Stimulated activated CD8-positive, alpha-beta memory T cell treated with anti-CD3 and anti-CD28 coated beads, Interleukin-15, amount 100 ng/mL, for 1 hour (primary cell): ENCODE measurements at regions not wholly inside any gene's neighbourhood (a gene's known extent, or its start where the extent isn't known, plus 50 kb on each side); places are given as distances from the start of the nearest gene placed in this dataset.
"Not testable (repeated sequence)": the region's sequence is repeated elsewhere in the genome, so short reads cannot be mapped to it uniquely, and the experiment has no call there.

ENCODE experiments used
- DNase-seq: peaks from one replicate; pipeline ENCODE4 v3.0.0-alpha.2; 2020; ENCODE audit warnings: low read depth

DNA sequence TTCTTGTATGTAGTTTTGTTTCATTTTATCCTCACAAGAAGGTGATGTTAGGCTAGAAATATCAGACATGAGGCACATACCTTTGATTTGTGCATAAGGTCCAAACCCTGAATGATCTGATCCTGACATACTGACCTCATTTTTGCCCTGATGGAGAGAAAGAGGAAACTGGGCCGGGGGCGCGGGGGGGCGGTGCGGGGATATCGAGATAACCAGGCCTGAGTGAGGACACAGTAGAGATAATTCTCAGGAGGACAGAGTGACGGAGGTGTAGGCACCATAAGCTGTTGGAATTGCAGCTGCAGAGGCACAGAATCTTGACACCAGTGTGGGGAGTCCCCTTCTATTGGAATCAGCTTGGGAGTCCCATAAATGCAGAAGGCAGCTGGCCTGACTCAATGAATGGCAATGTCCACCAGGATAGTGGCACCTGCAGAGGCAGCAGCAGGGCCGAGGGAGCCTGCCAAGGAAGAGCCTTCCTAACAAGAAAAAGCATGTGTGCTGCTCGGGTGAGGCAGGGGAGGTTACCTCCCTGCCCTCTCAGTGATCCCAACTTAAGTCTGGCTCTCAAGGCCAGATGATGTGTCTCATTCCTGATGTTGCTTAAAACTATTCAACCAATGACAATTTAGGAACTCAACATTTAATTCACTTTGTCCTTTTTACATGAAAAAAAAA is 234.3 kb upstream of the MSX2 start:
- no peak for DNase-seq

DNA sequence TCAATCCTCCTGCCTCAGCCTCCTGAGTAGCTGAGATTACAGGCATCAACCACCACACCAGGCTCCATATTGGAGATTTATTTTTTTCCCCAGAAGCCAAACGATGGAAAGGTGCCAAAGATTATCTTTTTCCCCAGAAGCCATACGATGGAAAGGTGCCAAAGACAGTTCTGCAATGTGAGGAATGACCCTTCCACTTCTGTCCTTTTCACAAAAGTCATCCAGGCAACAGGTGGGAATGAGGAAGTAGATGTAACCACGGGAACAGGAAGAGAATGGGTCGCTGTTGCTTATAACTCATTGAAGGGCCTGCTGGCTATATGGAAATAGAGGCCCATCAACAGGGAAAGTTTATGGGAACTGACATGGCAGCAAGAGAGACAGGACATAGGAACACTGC is 233.7 kb upstream of the MSX2 start:
- DNase-seq = no peak

DNA sequence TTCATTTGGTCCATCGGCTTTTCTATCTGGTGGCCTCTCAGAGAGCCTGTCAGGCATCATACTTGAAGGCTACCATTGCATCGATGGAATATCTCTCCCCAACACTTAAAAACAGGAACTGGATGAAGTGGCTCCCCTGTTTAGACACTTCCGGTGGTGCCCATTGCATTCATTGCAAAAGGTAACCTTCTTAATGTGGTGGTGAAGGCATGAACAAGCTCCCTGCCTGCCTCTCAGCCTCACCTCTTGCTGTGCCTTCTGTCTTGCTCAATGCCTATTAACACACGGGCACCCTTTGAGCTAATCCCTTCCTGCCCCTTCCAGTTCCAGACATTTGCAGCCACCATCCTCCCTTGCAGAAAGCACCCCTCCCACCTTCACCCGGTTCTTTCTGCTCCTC is 233.1 kb upstream of the MSX2 start:
- DNase-seq = no peak

DNA sequence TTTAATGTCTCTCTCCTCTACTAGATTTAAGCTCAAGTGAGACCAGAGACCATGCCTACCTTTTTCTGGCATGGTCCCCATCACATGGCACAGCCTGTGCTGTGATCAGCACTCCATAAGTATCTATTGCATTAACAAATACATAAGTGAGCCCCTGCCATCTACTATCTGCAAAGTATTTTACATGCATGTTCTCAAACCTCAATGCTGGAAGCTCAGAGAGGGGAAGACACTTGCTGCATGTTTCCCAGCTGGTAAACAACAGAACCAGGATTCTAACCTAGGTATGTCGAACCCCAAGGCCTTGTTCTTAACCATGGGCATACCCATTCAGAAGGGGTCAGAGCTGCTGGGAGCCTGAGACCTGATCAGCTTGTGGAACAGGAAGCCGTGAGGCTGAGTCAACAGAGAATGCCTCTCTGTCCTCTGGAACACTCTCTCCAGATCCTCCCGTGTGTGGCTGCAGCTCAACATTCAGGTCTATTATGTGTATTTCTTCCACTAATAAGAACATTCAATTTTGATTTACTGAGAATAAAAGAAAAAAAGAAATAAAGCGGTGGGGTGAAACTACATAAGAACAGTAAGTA is 232.5 kb upstream of the MSX2 start:
- DNase-seq = no peak

DNA sequence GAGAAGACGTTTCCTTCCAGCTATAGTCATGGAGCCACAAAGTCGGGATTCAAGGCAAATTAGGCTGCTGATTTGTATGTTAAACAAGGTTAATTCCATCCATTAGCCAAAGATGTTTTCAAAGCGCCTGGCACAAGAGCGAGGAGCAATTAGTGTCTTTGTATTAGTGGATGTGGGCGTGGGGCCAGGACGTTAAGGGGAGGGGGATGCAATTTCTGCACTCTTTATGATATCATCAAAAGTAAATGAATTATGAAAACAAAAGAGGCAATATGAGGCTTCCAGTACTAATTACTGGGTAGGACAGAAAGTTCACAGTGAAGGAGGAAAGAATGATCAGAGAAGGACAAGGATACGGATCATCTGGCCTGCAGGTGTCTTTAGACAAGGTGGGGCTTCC is 230.9 kb upstream of the MSX2 start:
- DNase-seq = no peak

DNA sequence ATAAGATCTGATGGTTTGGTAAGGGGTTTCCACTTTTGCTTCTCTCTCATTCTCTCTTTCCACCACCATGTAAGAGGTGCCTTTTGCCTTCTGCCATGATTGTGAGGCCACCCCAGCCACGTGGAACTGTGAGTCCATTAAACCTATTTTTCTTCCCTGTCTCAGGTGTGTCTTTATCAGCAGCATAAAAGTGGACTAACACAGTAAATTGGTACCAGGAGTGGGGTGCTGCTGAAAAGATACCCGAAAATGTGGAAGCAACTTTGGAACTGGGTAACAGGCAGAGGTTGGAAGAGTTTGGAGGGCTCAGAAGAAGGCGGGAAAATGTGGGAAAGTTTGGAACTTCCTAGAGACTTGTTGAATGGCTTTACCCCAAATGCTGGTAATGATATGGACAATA is 226.4 kb upstream of the MSX2 start:
- not testable (repeated sequence) for DNase-seq

DNA sequence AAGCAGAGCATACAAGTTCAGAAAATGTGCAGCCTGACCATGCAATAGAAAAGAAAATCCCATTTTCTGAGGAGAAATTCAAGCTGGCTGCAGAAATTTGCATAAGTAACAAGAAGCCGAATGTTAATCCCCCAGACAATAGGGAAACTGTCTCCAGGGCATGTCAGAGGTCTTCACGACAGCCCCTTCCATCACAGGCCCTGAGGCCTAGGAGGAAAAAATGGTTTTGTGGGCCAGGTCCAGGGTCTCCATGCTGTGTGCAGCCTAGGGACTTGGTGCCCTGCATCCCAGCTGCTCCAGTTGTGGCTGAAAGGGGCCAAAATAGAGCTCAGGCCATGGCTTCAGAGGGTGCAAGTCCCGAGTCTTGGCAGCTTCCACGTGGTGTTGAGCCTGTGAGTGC is 225.8 kb upstream of the MSX2 start:
- not testable (repeated sequence) for DNase-seq

DNA sequence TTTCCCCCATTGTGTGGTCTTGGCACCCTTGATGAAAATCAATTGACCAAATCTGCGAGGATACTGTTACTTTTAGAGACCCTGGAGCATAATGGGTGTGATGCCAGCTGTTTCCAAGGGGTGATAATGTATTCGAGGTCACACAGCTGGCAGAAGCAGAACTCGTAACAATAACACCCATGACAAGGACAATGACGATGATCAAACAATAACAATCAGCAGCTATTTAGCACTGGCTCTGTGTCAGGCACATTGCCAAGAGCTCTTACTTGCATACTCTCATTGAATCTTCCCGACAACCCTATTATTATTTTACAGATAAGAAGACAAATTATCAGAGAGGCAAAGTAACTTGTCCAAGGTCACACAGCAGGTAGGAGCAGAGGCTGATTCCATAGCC is 223.7 kb upstream of the MSX2 start:
- DNase-seq = no peak

DNA sequence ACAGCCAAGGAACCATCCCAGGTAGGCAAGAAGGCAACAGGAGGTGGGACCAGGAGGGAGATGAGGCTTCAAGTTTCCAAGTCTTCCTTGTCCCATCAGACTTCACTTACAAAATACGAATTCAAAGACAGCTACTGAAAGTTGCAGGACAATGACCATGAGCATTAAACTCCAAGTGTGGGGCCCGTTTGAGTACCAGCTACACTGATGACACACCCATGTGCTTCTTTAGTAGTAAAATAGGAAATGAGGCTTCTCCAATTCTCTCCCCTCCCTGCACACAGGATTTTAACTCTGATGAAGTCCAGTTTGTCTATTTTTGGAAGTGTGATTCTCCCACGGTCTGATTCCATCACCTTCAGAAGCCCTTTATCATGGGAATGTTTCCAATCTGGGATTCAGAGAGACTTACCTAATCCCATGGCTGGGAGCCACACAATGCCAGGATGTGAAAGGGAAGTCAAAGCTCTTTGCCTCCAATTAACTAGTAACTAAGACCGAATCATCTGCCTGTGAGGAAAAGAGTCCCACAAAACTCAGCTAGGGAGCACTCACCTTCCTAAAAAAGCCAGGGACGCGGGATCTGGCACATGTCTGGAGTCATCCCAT is 222.8 kb upstream of the MSX2 start:
- DNase-seq = no peak

DNA sequence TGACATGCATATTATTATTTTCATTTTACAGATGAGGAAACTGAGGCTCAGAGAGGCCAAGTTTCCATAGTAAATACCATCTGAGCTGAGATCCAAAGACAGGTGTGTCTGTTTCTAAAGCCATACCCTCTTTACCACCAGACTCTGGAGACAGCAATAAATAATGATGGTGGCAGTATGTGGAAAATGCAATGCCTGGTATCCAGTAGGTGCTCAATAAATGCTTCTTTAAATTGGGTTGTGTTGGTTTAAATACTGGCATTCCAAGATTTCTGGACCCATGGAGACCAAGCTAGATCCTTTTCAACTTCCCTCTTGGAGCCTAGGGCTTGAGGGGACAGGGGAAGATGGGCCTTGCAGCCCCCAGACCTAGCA is 221.3 kb upstream of the MSX2 start:
- no peak for DNase-seq

DNA sequence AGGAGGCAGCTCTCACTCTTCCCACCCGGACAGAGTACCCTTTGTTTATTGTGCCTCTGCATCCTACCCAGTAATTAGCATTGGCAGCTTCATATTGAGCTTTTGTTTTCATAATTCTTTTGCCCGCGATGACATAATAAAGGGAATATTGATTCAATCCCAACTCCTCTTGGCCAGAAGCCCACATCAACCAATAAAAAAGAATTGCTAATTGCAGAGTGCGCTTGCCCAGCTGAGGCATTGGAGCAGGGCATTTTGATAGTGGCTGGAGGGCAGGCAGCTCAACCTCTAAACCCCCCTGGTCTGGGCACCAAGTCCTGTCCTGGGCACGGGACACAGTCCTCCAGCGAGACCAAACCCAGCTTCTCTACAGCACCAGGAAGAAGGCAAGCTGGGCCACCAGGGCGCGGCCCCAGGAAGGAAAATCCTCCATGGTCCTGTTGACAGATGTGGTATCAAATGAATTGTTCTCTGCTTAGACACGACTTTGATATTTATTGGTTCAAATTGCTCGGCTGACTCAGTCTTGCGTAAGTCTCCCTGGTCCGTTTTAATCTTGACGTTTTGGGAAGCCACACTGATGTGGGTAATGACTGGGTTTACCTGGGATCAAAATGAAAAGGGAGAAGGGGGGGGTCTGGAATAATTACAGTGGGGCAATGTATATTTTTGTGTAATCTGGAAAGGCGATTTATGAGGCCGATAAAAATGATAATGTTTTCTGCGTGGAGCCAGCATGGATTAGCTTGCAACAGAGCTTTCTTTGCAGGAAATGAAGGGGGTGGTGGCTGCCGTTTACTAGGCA is 220.7 kb upstream of the MSX2 start:
- no peak for DNase-seq

DNA sequence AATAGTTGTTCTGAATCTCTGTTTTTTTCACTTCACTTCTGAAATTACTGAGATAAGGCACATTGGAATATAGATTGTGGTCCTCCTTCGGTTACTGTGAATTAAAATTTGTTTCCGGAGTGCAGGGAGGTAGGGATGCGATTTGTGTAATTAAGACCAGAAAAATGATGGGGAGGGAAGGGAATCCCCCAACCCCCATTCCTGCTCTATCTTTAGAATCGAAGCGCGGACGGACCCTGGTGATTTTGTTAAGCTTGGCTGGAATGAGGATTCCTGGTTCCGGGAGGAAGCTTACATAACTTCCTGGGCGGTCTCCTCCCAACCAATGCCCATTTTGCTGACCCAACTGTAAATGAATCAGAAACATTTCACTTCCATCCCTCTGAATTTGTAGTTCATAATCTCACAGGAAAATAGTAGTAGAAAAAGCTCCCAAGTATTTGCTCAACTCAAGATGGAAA is 220.1 kb upstream of the MSX2 start:
- no peak for DNase-seq

DNA sequence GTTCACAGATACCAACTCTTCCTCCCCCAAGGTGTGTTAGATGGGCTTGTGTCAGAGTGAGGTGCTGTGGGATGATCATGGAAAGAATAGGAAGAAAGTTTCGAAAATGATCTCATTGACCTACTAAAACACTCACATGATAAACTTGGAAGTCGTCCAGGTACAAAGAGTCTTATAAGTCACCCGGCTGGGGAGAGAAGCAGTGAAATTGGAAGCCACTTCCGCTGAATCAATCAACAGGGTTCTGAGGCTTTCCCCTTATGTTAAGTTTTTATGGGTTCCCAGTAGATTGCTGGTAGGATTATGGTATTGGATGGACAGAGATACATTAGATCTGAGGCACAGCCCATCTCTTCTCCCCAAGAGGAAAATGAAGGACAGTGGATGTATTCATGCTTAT is 218.8 kb upstream of the MSX2 start:
- DNase-seq = no peak

DNA sequence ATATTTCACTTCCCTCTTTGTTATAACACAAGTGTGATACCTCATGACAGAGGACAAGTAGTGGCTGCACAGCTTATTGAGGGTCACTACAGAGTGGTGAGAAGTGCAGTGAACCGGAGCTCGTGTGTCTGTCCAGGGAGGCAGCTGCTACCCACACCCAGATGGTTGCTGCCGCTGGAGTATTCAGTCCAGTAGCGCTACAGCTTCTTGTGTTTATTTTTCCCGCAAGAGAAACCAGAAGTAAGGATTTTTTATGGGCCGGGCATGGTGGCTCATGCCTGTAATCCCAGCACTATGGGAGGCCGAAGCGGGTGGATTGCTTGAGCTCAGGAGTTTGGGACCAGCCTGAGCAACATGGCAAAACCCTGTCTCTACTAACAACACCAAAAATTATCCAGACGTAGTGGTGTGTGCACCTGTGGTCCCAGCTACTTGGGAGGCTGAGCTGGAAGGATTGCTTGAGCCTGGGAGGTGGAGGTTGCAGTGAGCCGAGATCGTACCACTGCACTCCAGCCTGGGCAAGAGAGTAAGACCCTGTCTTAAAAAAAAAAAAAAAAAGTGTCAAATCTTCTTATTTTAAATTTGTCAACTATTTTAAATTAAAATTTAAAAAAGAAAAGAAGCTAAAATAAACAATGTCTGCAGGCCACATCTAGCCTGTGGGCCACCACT is 213.5 kb upstream of the MSX2 start:
- not testable (repeated sequence) for DNase-seq

DNA sequence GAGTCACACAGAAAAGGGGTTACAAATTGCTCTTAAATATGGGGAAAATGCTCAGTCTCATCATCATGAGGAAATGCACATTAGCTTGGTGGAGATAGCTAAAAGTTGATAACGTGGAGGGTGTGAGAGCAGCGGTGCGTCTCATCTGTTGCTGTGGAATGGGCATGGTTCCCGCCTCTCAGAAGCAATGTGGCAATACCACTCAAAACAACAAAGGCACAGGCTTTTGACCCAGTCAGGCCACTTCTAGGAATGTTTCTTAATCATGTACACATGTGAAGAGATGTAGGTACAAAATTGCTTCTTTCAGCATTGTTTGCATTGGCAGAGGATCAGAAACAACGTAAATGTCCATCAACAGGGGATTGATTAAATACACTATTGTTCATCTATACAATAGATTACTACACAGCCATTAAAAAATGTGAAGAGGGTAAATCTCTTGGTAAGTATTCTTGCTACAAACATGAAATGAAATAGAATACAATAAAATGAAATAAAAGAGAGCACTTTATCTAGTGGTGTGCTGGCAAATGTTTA is 212.6 kb upstream of the MSX2 start:
- DNase-seq = no peak

DNA sequence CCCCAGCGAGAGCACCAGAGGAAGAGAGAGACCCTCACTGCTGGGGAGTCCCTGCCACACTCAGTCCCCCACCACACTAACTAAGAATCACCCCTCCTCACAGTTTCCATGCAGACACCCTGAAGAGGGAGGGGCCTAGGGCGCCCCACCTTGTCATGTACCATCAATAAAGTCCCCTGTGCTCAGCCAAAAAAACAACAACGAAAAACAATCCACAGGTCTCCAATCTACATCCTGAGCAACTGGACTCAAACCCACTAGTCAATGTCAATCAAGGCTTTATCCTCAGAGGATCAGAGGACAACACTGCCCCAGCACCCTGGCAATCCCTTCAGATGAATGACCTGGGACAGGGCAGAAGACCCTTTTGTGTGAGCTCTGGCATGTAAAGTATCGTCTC is 210.1 kb upstream of the MSX2 start:
- DNase-seq = no peak

DNA sequence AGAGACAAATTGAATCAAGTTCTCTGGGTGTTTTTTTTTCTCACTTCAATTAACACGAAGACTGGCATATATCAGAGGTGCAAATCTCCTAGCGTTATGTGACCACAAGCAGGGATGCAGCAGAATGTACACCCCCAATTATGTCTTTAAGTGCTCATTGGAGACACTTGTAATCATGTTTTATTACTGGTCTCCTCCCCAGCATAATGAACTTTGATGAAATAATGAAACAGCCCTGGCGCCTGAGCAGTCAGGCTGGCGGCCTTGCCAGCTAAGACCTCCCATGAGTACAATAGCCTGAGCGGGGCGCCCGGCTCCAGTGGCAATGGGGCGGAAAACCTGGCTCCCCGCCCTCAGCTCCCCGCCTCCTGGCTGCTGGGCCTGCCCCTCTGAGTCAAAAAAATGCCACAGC is 209.4 kb upstream of the MSX2 start:
- DNase-seq = no peak

DNA sequence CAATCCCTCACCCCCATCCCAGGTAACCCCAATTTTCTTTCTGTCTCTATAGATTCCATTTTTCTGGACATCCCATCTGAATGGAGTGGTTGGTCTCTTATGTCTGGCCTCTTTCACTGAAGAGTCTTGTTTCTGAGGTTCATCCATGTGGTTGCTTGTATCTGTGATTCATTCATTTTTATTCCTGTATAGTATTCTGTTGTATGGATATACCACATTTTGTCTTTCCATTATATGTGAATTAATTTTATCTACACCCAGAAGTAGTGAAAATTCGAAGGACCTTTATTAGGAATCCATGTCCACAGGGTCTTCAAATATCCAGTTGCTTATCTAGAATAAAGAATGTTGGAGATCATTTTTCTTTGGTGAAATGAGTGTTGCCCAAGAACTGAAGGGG is 207.6 kb upstream of the MSX2 start:
- DNase-seq = no peak

DNA sequence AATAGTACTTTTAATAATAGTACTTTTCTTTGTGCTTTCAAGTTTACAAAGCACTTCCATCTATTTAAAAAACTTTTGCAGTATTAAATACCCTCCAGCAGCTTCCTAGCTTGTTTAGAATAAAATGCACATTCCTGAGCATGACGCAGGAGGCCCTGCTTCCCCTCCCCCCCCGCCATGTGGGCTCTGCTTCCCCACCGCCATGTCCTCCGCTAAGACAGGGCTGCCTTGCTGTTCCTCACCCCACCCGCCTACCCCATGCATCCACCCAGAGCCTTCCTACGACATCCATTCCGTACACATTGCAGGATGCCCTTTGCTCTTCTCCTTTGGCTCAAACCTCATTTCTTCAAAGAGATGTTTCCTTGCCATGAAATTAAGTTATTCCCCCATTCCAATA is 205.9 kb upstream of the MSX2 start:
- DNase-seq = no peak

DNA sequence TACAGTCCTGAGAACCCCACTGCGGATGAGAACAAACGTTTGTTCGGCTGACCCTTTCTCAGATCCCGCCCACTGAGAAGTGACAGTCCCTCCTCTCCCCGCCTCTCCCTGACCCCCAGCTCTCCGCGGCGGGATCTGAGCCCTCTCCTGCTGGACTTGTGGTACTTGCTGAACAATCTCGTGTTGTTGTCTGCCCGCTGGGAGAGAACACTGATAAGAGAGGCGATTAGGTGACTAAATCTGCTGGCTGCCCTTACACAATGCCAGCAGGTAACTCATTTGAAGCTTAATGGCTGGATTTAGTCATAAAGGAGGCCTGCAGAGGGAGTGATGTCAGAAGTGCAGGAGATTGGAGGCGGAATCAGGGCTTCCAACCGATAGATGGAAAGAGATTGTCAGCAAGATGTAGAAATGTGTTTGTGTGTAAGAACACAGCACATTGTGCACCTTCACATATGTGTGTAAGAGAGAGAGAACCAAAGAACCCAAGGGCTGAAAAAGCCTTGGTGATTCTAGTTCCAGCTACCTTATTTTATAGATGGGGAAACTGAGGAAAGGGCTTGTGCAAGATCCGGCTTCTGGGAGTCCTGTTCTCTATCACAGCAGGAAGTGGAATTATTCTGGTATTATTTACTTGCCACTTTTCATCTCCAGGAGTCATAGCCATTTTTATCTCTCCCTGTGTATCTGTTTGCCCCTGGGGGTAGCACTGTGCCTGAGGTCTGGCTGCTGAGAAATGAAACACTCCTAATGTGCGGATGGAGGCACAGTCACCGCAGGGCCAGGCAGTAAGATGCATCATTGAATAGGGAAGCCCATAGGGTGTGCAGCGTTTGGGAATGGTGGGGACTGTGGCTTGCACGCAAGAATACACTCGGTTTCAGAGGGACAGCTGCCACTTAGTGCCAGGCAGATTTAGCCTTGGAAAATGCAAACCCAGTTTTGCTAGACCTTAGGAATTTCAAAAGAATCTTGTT is 203.7 kb upstream of the MSX2 start:
- no peak for DNase-seq

DNA sequence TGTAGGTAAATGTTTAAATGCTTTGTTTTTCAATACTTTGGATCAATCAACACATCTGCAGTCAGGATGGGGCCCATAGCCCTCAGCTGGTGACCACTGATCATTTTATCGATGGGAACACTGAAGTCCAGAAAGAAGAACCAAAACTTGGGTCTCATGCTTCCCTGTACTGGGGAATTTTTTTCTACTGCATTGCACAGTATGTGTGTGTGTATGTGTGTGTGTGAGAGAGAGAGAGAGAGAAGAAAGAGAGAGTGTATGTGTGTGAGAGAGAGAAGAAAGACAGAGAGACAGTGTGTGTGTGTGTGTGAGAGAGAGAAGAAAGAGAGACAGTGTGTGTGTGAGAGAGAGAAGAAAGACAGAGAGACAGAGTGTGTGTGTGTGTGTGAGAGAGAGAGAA is 202.9 kb upstream of the MSX2 start:
- no peak for DNase-seq
